IMR-90 (cell line): ENCODE measurements at regions not wholly inside any gene's neighbourhood (a gene's known extent, or its start where the extent isn't known, plus 50 kb on each side); places are given as distances from the start of the nearest gene placed in this dataset.

ENCODE experiments used
- POLR2A ChIP-seq: IDR thresholded peaks from 2 replicates; pipeline ENCODE4 v1.6.1; 2012; ENCODE audit warnings: mild to moderate bottlenecking, low read depth, low read length
- TF ChIP-seq, protein P1 (sequence below): conservative IDR thresholded peaks from 2 replicates; pipeline ENCODE4 v1.5.1; 2012; ENCODE audit warnings: mild to moderate bottlenecking, low read depth, low read length, improper control_type of control experiment

DNA sequence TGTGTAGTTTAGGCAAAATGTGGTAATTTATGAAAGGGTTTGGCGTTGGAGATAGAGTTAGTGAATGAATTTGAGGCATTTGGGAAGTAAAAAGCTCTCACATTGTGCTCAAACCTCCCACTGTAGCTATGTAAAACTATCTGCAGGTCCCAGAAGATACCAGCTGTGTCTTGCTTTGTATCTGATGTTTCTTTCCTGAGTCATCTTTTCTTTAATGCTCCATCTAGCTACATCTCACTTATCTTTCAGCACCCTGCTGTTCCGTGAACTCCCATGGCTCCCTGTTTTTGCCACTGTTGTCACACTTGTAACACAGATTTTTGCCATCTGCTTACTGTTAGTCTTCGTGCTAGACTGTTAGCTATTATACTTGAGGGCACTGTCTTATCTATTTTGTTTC lies 253.1 kb downstream of the NPR3 start:
- TF ChIP-seq, protein P1, sequence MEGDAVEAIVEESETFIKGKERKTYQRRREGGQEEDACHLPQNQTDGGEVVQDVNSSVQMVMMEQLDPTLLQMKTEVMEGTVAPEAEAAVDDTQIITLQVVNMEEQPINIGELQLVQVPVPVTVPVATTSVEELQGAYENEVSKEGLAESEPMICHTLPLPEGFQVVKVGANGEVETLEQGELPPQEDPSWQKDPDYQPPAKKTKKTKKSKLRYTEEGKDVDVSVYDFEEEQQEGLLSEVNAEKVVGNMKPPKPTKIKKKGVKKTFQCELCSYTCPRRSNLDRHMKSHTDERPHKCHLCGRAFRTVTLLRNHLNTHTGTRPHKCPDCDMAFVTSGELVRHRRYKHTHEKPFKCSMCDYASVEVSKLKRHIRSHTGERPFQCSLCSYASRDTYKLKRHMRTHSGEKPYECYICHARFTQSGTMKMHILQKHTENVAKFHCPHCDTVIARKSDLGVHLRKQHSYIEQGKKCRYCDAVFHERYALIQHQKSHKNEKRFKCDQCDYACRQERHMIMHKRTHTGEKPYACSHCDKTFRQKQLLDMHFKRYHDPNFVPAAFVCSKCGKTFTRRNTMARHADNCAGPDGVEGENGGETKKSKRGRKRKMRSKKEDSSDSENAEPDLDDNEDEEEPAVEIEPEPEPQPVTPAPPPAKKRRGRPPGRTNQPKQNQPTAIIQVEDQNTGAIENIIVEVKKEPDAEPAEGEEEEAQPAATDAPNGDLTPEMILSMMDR = no peak
- no peak for TF ChIP-seq POLR2A
